Mucosa of descending colon (tissue), 3 donors: ENCODE measurements at regions not wholly inside any gene's neighbourhood (a gene's known extent, or its start where the extent isn't known, plus 50 kb on each side); places are given as distances from the start of the nearest gene placed in this dataset.

Source experiments
- ATAC-seq: fragments of 200-7000 bp; cut with Tn5 transposase; one replicate; pipeline ENCODE4 v1.9.1; 2020; ENCODE audit warnings: mild to moderate bottlenecking, moderate library complexity
- DNase-seq, 3 donors: peaks; one replicate each; pipeline ENCODE4 v3.0.0-alpha.2; 2020
- H3K36me3 ChIP-seq: fragments of 200-600 bp; one replicate; pipeline ENCODE4 v1.8.0; 2021; ENCODE audit warnings: low read depth, mild to moderate bottlenecking
- H3K4me1 ChIP-seq: fragments of 200-600 bp; one replicate; pipeline ENCODE4 v1.8.0; 2021; ENCODE audit warnings: low read depth, mild to moderate bottlenecking
- H3K4me3 ChIP-seq: fragments of 200-600 bp; one replicate; pipeline ENCODE4 v1.8.0; 2021; ENCODE audit warnings: mild to moderate bottlenecking
- H3K9me3 ChIP-seq: fragments of 200-600 bp; one replicate; pipeline ENCODE4 v1.8.0; 2021; ENCODE audit warnings: mild to moderate bottlenecking
- CTCF ChIP-seq: fragments of 200-600 bp; IDR thresholded peaks from one replicate; pipeline ENCODE4 v1.8.0; 2022; ENCODE audit warnings: antibody characterized with exemption, mild to moderate bottlenecking
- intact Hi-C, 2 donors: fragments of 100-400 bp; cut with DNase I in 1 of 2; cut with micrococcal nuclease in 1 of 2; formaldehyde crosslinking; loops; one replicate each; pipeline versions ENCODE4 v1.11.0 to v1.11.1; 2022; cut with DNase I, micrococcal nuclease
- donor health status: DM: no; HTN: no; CAD: no; lungs with moderate emphysema.
- donor health status: DM: no; HTN: no; CAD: no.
- donor health status: DM: no; HTN: yes; CAD: no.

GRCh38 chr9:96160866-96161265, 141.1 kb downstream of the HSD17B3 start:
- Histone ChIP-seq H3K9me3 (no peaks in the 10 kb centered on the region), H3K36me3 (no peaks in the 10 kb centered on the region), H3K4me1 (no peaks in the 10 kb centered on the region), H3K4me3 (no peak overlapping the region)
- intact Hi-C loops: no loop called here
- ATAC-seq (no peak), DNase-seq (no peak)
- TF ChIP-seq CTCF: no peak

- no peak for TF ChIP-seq CTCF
- no peak for DNase-seq
- H3K4me1 ChIP-seq: no peaks in the 10 kb centered on the region
- ATAC-seq: no peak
- no peaks in the 10 kb centered on the region for H3K9me3 ChIP-seq
- intact Hi-C loops: no loop called here
- no peak overlapping the region for H3K4me3 ChIP-seq
- H3K36me3 ChIP-seq: no peaks in the 10 kb centered on the region
These were observed 141.8 kb downstream of the HSD17B3 start for GRCh38 chr9:96160168-96160567.

GRCh38 chr9:96159596-96159995, 142.4 kb downstream of the HSD17B3 start:
- DNase-seq: no peak
- Histone ChIP-seq H3K36me3 (no peaks in the 10 kb centered on the region), H3K9me3 (no peaks in the 10 kb centered on the region), H3K4me3 (no peak overlapping the region), H3K4me1 (no peaks in the 10 kb centered on the region)
- no peak for TF ChIP-seq CTCF
- no peak for ATAC-seq
- intact Hi-C loops: no loop called here

GRCh38 chr9:96158909-96159575, 142.9 kb downstream of the HSD17B3 start:
- Histone ChIP-seq H3K36me3 (no peaks in the 10 kb centered on the region), H3K9me3 (no peaks in the 10 kb centered on the region), H3K4me1 (no peaks in the 10 kb centered on the region), H3K4me3 (no peak overlapping the region)
- intact Hi-C loops: no loop called here
- no peak for DNase-seq
- TF ChIP-seq CTCF: no peak
- ATAC-seq: no peak

- intact Hi-C loops: no loop called here
- Histone ChIP-seq H3K4me3 (no peak overlapping the region), H3K4me1 (no peaks in the 10 kb centered on the region), H3K36me3 (no peaks in the 10 kb centered on the region), H3K9me3 (no peaks in the 10 kb centered on the region)
- no peak for ATAC-seq
- no peak for TF ChIP-seq CTCF
- no peak for DNase-seq
These were observed 143.8 kb downstream of the HSD17B3 start for GRCh38 chr9:96158147-96158546.

- TF ChIP-seq CTCF: no peak
- no peak for ATAC-seq
- no peaks in the 10 kb centered on the region for H3K9me3 ChIP-seq
- intact Hi-C loops: no loop called here
- no peak overlapping the region for H3K4me3 ChIP-seq
- no peaks in the 10 kb centered on the region for H3K4me1 ChIP-seq
- no peaks in the 10 kb centered on the region for H3K36me3 ChIP-seq
- no peak for DNase-seq
These were observed 144.3 kb downstream of the HSD17B3 start for GRCh38 chr9:96157675-96158074.
